ENCODE measurements at regions not wholly inside any gene's neighbourhood (a gene's known extent, or its start where the extent isn't known, plus 50 kb on each side); places are given as distances from the start of the nearest gene placed in this dataset.
A peak's percentile ranks its signal among the peaks of the same experiment; 100 is the strongest.

GRCh38 chr5:6142353-6142752, 236.0 kb downstream of the MED10 start:
- in situ Hi-C loops (cut with HindIII; ENCODE audit: low sequenced_read_pairs), result no loop called here
- TF ChIP-seq, protein P1, sequence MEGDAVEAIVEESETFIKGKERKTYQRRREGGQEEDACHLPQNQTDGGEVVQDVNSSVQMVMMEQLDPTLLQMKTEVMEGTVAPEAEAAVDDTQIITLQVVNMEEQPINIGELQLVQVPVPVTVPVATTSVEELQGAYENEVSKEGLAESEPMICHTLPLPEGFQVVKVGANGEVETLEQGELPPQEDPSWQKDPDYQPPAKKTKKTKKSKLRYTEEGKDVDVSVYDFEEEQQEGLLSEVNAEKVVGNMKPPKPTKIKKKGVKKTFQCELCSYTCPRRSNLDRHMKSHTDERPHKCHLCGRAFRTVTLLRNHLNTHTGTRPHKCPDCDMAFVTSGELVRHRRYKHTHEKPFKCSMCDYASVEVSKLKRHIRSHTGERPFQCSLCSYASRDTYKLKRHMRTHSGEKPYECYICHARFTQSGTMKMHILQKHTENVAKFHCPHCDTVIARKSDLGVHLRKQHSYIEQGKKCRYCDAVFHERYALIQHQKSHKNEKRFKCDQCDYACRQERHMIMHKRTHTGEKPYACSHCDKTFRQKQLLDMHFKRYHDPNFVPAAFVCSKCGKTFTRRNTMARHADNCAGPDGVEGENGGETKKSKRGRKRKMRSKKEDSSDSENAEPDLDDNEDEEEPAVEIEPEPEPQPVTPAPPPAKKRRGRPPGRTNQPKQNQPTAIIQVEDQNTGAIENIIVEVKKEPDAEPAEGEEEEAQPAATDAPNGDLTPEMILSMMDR (IDR thresholded peaks at IDR 0.05; ENCODE audit: low read depth, low read length), result no peak
- no peak for DNase-seq (ENCODE audit: low read depth, low spot score)
- H3K4me3 ChIP-seq (ENCODE audit: low read depth, low read length), result no peak overlapping the region

DNA sequence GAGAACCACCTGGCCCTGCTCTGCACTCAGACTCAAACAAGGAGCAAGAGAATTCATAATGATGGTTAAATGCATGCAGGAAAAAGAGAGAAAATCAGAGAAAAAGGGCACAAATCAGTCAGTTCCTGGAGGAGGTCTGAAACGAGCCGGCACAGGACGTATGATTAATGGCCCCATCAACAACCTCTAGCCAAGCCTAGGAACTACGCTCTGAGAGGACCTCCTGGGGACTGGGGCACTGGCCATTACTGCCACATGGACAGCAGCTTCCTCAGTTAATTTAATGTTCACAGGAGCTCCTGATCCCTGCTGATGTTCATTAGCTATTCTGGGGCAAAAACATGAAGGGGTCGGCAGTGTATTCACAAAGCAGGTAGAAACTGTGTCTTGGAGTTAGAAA, 238.1 kb downstream of the MED10 start:
- in situ Hi-C loops (cut with HindIII; ENCODE audit: low sequenced_read_pairs), result no loop called here

DNA sequence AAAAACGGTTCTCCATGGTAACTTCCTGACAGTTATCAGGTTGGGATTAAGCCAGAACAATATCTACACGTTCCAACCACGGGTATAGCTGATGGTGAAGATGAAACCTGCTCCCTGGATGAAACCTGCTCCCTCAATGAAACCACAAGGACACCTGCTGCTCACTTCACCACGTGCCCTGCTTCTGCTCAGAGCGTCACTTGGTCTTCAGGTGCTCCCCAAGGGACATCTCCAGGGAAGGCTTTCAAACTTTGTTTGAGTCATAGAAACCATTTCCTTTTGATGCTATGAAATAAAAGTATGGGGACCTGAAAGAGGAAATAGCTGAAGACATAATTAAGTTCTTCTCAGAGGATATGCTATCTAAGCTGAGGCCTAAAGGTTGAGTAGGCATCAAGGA, 242.4 kb downstream of the MED10 start:
- H3K4me3 ChIP-seq (ENCODE audit: low read depth, low read length), result no peak overlapping the region
- TF ChIP-seq, protein P1 (IDR thresholded peaks at IDR 0.05; ENCODE audit: low read depth, low read length), result no peak
- no peak for DNase-seq (ENCODE audit: low read depth, low spot score)
- in situ Hi-C loops (cut with HindIII; ENCODE audit: low sequenced_read_pairs), result no loop called here

More for the DNA sequence above, 238.1 kb downstream of the MED10 start:
- TF ChIP-seq, protein P1 (IDR thresholded peaks at IDR 0.05; ENCODE audit: low read depth, low read length), result no peak
- no peak for DNase-seq (ENCODE audit: low read depth, low spot score)
- no peak overlapping the region for H3K4me3 ChIP-seq (ENCODE audit: low read depth, low read length)

DNA sequence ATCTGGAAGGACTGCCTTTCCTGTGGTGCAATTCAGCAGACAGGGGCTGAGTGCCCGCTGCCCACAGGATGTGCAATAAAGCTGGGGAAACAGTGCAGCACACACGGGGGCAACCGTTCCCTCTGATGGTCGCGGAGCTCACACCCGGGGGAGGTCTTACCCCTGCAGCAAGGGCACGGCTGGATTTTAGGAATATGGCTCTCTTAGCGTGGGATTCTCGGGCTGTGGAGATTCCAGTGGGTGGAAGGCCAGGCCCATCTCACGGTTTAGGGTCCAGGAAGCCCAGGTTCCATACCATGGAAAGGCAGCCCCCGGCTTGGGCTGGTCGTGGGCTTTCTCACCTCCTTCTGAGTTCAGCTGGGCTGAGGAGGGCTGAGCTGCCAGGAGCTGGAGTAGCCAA, 244.1 kb downstream of the MED10 start:
- TF ChIP-seq, protein P1 (IDR thresholded peaks at IDR 0.05; ENCODE audit: low read depth, low read length), result no peak
- no peak overlapping the region for H3K4me3 ChIP-seq (ENCODE audit: low read depth, low read length)
- DNase-seq (ENCODE audit: low read depth, low spot score), result no peak
- in situ Hi-C loops (cut with HindIII; ENCODE audit: low sequenced_read_pairs), result no loop called here

DNA sequence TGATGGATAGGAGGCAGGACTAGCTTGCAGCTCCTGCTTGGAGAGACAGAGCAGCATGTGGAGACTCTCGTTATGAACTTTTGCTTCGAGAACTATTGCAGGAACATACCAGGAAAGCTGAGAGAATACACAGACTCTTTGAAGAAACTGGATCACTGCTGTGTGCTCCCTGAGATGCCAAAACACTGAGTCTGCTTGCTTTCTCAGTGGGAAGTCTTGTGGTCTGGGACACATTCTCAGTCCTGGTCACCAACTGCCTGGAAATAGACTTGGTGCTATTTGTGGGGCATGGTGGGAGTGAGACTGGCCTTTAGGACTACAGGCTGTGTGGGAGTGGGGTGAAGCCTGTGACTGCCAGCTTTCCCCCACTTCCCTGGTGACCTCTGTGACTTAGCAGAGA, 252.6 kb downstream of the MED10 start:
- DNase-seq (ENCODE audit: low read depth, low spot score), result peak; percentile 42
- TF ChIP-seq, protein P1 (IDR thresholded peaks at IDR 0.05; ENCODE audit: low read depth, low read length), result no peak
- no peak overlapping the region for H3K4me3 ChIP-seq (ENCODE audit: low read depth, low read length)
- in situ Hi-C loops (cut with HindIII; ENCODE audit: low sequenced_read_pairs), result no loop called here

- no peak overlapping the region for H3K4me3 ChIP-seq (ENCODE audit: low read depth, low read length)
- in situ Hi-C loops (cut with HindIII; ENCODE audit: low sequenced_read_pairs), result no loop called here
- no peak for DNase-seq (ENCODE audit: low read depth, low spot score)
- TF ChIP-seq, protein P1 (IDR thresholded peaks at IDR 0.05; ENCODE audit: low read depth, low read length), result no peak
Measured at GRCh38 chr5:6118691-6119090, 259.7 kb downstream of the MED10 start.

DNA sequence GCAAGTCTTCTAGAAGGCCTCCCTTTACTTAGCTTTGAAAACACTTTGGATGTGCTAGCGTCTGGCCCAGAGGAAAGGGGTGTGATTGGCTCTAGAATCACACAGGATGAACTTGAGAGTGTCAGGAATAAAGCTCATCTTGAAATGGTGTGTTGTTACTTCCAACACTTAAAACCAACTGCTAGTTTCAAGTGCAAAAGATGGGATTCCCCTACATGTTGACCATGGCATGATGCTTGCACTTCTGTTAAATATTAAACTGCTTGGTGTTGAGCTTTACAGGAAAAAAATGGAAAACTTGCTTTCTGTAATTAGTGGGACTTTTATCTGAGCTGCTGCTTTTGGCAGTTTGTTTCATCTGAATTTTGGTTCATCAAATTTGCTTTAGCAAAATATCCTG, 261.1 kb downstream of the MED10 start:
- DNase-seq (ENCODE audit: low read depth, low spot score), result no peak
- in situ Hi-C loops (cut with HindIII; ENCODE audit: low sequenced_read_pairs), result no loop called here
- no peak overlapping the region for H3K4me3 ChIP-seq (ENCODE audit: low read depth, low read length)
- TF ChIP-seq, protein P1 (IDR thresholded peaks at IDR 0.05; ENCODE audit: low read depth, low read length), result no peak

Data from astrocyte of the spinal cord (primary cell).